Smooth muscle cell of the brain vasculature (primary cell): ENCODE measurements at regions not wholly inside any gene's neighbourhood (a gene's known extent, or its start where the extent isn't known, plus 50 kb on each side); places are given as distances from the start of the nearest gene placed in this dataset.
"Not testable (repeated sequence)": the region's sequence is repeated elsewhere in the genome, so short reads cannot be mapped to it uniquely, and the experiment has no call there.

ENCODE experiments used
- DNase-seq: peaks from one replicate; pipeline ENCODE4 v3.0.0-alpha.2; 2012; ENCODE audit warnings: low read depth, low spot score

- no peak for DNase-seq
Measured at GRCh38 chr14:83172363-83172762, 1638.7 kb upstream of the SEL1L start.

- DNase-seq, result no peak
Measured at GRCh38 chr14:83173687-83174086, 1640.0 kb upstream of the SEL1L start.

GRCh38 chr14:83184531-83184930 is 1650.9 kb upstream of the SEL1L start:
- DNase-seq, result no peak

GRCh38 chr14:83188311-83188710 is 1654.7 kb upstream of the SEL1L start:
- DNase-seq, result not testable (repeated sequence)

- no peak for DNase-seq
Measured at GRCh38 chr14:83196236-83196635, 1662.6 kb upstream of the SEL1L start.

GRCh38 chr14:83197271-83197670 is 1663.6 kb upstream of the SEL1L start:
- DNase-seq, result no peak

GRCh38 chr14:83207550-83207949 is 1673.9 kb upstream of the SEL1L start:
- DNase-seq, result no peak

- DNase-seq, result no peak
Measured at GRCh38 chr14:83208341-83208740, 1674.7 kb upstream of the SEL1L start.

GRCh38 chr14:83217492-83217891 is 1683.8 kb upstream of the SEL1L start:
- peak; percentile 33 for DNase-seq

GRCh38 chr14:83247924-83248639 is 1714.4 kb upstream of the SEL1L start:
- DNase-seq, result no peak

- DNase-seq, result no peak
Measured at GRCh38 chr14:83251402-83251801, 1717.7 kb upstream of the SEL1L start.

- DNase-seq, result no peak
Measured at GRCh38 chr14:83253870-83254269, 1720.2 kb upstream of the SEL1L start.

- DNase-seq, result no peak
Measured at GRCh38 chr14:83255015-83255726, 1721.5 kb upstream of the SEL1L start.

GRCh38 chr14:83255727-83256090 is 1722.1 kb upstream of the SEL1L start:
- DNase-seq, result no peak

GRCh38 chr14:83257466-83258439 is 1724.1 kb upstream of the SEL1L start:
- DNase-seq, result no peak

GRCh38 chr14:83260751-83261150 is 1727.1 kb upstream of the SEL1L start:
- DNase-seq, result no peak

GRCh38 chr14:83269583-83269982 is 1735.9 kb upstream of the SEL1L start:
- DNase-seq, result no peak

- no peak for DNase-seq
Measured at GRCh38 chr14:83271663-83272062, 1738.0 kb upstream of the SEL1L start.

- DNase-seq, result no peak
Measured at GRCh38 chr14:83280719-83281118, 1747.1 kb upstream of the SEL1L start.

GRCh38 chr14:83282706-83283105 is 1749.1 kb upstream of the SEL1L start:
- no peak for DNase-seq

GRCh38 chr14:83287300-83287699 is 1753.6 kb upstream of the SEL1L start:
- DNase-seq, result no peak

GRCh38 chr14:83289390-83289789 is 1755.7 kb upstream of the SEL1L start:
- DNase-seq, result no peak
